ENCODE measurements at regions not wholly inside any gene's neighbourhood (a gene's known extent, or its start where the extent isn't known, plus 50 kb on each side); places are given as distances from the start of the nearest gene placed in this dataset.

GRCh38 chr7:52309631-52310030, 725.8 kb upstream of the POM121L12 start:
- H3K4ac ChIP-seq (ENCODE audit: low read depth, low read length): no peak overlapping the region
- H2BK15ac ChIP-seq (ENCODE audit: low read depth, low read length): no peak overlapping the region
- no peak overlapping the region for H2BK120ac ChIP-seq (ENCODE audit: low read depth, low read length)
- H3K14ac ChIP-seq (replicated peaks; ENCODE audit: low read depth, low read length): no peak overlapping the region
- intact Hi-C loops (cut with micrococcal nuclease): no loop called here
- no peak overlapping the region for H2AFZ ChIP-seq (replicated peaks; ENCODE audit: low read length, poor library complexity)
- no peaks in the 10 kb centered on the region for H4K20me1 ChIP-seq (ENCODE audit: insufficient read depth, low read length)
- no peak overlapping the region for H4K8ac ChIP-seq (ENCODE audit: low read depth in 2 of 2, low read length in 2 of 2)
- H3K23ac ChIP-seq (ENCODE audit: low read depth, low read length): no peak overlapping the region
- H3K27me3 ChIP-seq (ENCODE audit: control insufficient read depth, insufficient read depth, low read length): no peaks in the 10 kb centered on the region
- H2BK5ac ChIP-seq (ENCODE audit: low read depth, low read length, poor library complexity, severe bottlenecking): no peak overlapping the region
- H3K9me1 ChIP-seq (ENCODE audit: insufficient read depth, low read length): no peaks in the 10 kb centered on the region
- in situ Hi-C loops (cut with MboI; ENCODE audit: low sequenced_read_pairs): no loop called here
- POLR2A ChIA-PET (ENCODE audit: unreplicated experiment): no interaction called here
- H3K27ac ChIP-seq (ENCODE audit: insufficient read depth, low read length): no peak overlapping the region
- H2BK20ac ChIP-seq (ENCODE audit: low read depth, low read length): no peak overlapping the region
- H3K56ac ChIP-seq (ENCODE audit: extremely low read depth, insufficient read depth, low read length): no peak overlapping the region
- dilution Hi-C loops (cut with HindIII; ENCODE audit: low sequenced_read_pairs, unreplicated experiment): no loop called here
- no peaks in the 10 kb centered on the region for H3K79me1 ChIP-seq (ENCODE audit: low read depth in 1 of 2, low read length in 2 of 2)
- no peak for DNase-seq
- H2AK9ac ChIP-seq (replicated peaks; ENCODE audit: low read depth, low read length, poor library complexity): no peak overlapping the region
- H3K18ac ChIP-seq (ENCODE audit: low read depth, low read length): no peak overlapping the region
- H3K9me3 ChIP-seq (ENCODE audit: control insufficient read depth, insufficient read depth, low read length): peaks cover 6% of the 10 kb centered on the region; the same call in 1 of the 2 replicates
- H3K9ac ChIP-seq (ENCODE audit: low read depth, low read length): no peak overlapping the region
- no peak overlapping the region for H3K4me2 ChIP-seq (ENCODE audit: low read depth, low read length)
- H4K91ac ChIP-seq (ENCODE audit: insufficient read depth, low read depth, low read length): no peak overlapping the region
- TF ChIP-seq RAD21 (IDR thresholded peaks at IDR 0.05; ENCODE audit: low read length) (no peak), RFX5 (IDR thresholded peaks at IDR 0.05; ENCODE audit: low read depth, low read length) (no peak), BHLHE40 (IDR thresholded peaks at IDR 0.05; ENCODE audit: low read depth, low read length) (no peak), MAFK (IDR thresholded peaks at IDR 0.05; ENCODE audit: low read depth, low read length) (peak; percentile 63), FOS (IDR thresholded peaks at IDR 0.05; ENCODE audit: low read depth, low read length) (no peak)
- TF ChIP-seq, protein P1, sequence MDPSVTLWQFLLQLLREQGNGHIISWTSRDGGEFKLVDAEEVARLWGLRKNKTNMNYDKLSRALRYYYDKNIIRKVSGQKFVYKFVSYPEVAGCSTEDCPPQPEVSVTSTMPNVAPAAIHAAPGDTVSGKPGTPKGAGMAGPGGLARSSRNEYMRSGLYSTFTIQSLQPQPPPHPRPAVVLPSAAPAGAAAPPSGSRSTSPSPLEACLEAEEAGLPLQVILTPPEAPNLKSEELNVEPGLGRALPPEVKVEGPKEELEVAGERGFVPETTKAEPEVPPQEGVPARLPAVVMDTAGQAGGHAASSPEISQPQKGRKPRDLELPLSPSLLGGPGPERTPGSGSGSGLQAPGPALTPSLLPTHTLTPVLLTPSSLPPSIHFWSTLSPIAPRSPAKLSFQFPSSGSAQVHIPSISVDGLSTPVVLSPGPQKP (IDR thresholded peaks at IDR 0.05; ENCODE audit: borderline replicate concordance, low read depth, low read length): no peak
- H3K36me3 ChIP-seq (ENCODE audit: control insufficient read depth, insufficient read depth, low read length): no peaks in the 10 kb centered on the region
- H4K5ac ChIP-seq (ENCODE audit: low read depth, low read length): no peak overlapping the region
- no peak overlapping the region for H3K4me3 ChIP-seq (ENCODE audit: insufficient read depth, low read depth, low read length)
- no peak for ATAC-seq (ENCODE audit: low read depth)
- CTCF ChIA-PET: no interaction called here
- BruUV-seq (replicated peaks): no TSS peak
- no peaks in the 10 kb centered on the region for H3K4me1 ChIP-seq (ENCODE audit: control insufficient read depth, insufficient read depth, low read length)
- no peak overlapping the region for H2AK5ac ChIP-seq (ENCODE audit: low read depth, low read length)
